ENCODE measurements at regions not wholly inside any gene's neighbourhood (a gene's known extent, or its start where the extent isn't known, plus 50 kb on each side); places are given as distances from the start of the nearest gene placed in this dataset.

DNA sequence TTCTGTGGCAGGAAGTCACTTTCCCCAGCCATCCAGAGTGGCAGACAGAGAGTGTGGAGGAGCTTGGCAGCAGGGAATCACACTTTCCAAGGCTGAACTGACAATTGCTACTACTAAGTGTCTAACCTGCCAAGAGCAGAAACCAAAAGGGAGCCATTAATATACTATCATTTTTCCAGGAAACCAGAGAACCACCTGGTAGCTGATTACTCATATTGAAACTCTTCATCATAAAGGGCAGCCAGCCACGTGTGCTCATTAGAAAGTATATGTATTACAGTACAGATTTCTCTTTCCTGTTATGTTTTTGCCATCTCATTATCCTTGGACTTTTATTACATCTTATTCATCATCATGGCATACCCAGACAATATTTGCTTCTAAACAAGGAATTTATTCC is 374.9 kb downstream of the GXYLT1 start:
- ATAC-seq (ENCODE audit: low FRiP score) = no peak
- TF ChIP-seq, protein P1, sequence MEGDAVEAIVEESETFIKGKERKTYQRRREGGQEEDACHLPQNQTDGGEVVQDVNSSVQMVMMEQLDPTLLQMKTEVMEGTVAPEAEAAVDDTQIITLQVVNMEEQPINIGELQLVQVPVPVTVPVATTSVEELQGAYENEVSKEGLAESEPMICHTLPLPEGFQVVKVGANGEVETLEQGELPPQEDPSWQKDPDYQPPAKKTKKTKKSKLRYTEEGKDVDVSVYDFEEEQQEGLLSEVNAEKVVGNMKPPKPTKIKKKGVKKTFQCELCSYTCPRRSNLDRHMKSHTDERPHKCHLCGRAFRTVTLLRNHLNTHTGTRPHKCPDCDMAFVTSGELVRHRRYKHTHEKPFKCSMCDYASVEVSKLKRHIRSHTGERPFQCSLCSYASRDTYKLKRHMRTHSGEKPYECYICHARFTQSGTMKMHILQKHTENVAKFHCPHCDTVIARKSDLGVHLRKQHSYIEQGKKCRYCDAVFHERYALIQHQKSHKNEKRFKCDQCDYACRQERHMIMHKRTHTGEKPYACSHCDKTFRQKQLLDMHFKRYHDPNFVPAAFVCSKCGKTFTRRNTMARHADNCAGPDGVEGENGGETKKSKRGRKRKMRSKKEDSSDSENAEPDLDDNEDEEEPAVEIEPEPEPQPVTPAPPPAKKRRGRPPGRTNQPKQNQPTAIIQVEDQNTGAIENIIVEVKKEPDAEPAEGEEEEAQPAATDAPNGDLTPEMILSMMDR (IDR thresholded peaks at IDR 0.05) = no peak

GRCh38 chr12:41768456-41768855 is 376.2 kb downstream of the GXYLT1 start:
- TF ChIP-seq, protein P1 (IDR thresholded peaks at IDR 0.05) = no peak
- ATAC-seq (ENCODE audit: low FRiP score) (no peak), DNase-seq (ENCODE audit: low spot score) (no peak)

More for the DNA sequence above, 374.9 kb downstream of the GXYLT1 start:
- no peak for DNase-seq (ENCODE audit: low spot score)

DNA sequence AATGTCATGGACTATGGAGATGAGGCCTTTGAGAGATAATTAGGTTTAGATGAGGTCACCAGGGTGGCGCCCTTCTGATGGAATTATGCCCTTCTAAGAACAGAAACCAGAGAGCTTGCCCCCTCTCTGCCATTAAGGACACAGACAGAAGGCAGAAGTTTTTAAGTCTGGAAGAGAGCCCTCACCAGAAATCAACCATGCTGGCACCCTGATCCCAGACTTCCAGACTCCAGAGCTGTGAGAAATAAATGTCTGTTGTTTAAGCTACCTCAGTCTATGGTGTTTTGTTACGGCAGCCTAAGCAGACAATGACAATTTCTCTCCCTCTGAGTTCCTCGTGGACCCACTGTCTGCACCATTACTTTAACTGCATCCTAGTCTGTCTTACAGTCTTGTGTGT is 382.0 kb downstream of the GXYLT1 start:
- TF ChIP-seq, protein P1 (IDR thresholded peaks at IDR 0.05) = no peak
- DNase-seq (ENCODE audit: low spot score) = no peak
- ATAC-seq (ENCODE audit: low FRiP score) = no peak

GRCh38 chr12:41745593-41745992 is 399.1 kb downstream of the GXYLT1 start:
- DNase-seq (ENCODE audit: low spot score) = no peak
- ATAC-seq (ENCODE audit: low FRiP score) = no peak
- TF ChIP-seq, protein P1 (IDR thresholded peaks at IDR 0.05) = no peak

DNA sequence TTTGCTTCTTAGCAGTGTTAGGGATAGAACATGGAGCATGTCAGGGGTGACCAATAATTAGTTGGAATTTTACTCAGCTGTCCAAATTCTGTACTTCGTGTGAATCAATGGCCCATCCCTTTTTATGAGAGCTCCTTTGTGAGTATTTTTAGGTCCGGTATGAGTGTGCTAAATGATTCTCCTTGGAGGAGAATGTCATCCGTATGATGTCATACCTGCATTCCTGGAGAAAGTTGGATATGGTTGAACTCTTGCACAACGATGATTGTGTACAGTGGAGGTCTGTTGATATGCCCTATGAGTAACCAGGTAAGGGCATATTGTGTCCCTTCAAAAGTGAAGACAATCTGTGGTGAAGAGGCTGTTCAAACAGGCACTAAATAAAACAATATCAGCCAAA is 400.8 kb downstream of the GXYLT1 start:
- ATAC-seq (ENCODE audit: low FRiP score) = no peak
- TF ChIP-seq, protein P1 (IDR thresholded peaks at IDR 0.05) = no peak
- DNase-seq (ENCODE audit: low spot score) = no peak

- ATAC-seq (ENCODE audit: low FRiP score) (no peak), DNase-seq (ENCODE audit: low spot score) (no peak)
- TF ChIP-seq, protein P1 (IDR thresholded peaks at IDR 0.05) = no peak
Observed at GRCh38 chr12:41739066-41739465, 405.6 kb downstream of the GXYLT1 start.

DNA sequence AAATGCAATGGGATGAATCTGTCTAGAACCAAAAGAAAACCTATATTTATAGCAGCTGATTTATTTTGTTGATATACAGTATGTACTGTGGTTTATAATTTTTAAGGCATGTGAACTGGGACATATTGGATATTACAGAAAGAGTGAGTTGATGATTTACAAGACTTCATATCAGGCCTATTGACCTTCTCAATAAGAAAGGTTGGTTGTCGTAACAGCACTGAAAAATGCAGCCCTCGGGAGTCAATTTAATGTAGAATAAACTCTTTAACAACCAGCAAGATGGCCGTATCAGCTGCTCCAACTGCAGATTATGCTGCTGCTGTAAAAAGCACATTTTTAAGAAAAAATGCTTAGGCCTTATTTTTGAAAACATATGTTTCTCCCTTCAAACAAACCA is 407.3 kb downstream of the GXYLT1 start:
- no peak for DNase-seq (ENCODE audit: low spot score)
- TF ChIP-seq, protein P1 (IDR thresholded peaks at IDR 0.05) = no peak
- no peak for ATAC-seq (ENCODE audit: low FRiP score)
